Left renal cortex interstitium (tissue), 4 donors: ENCODE measurements at regions not wholly inside any gene's neighbourhood (a gene's known extent, or its start where the extent isn't known, plus 50 kb on each side); places are given as distances from the start of the nearest gene placed in this dataset.

Experiments used
- DNase-seq, 4 donors: peaks; one replicate each; pipeline ENCODE4 v3.0.0-alpha.2; 2013; ENCODE audit warnings: low read depth in 4 of 4, low spot score in 2 of 4, missing footprints in 1 of 4

DNA sequence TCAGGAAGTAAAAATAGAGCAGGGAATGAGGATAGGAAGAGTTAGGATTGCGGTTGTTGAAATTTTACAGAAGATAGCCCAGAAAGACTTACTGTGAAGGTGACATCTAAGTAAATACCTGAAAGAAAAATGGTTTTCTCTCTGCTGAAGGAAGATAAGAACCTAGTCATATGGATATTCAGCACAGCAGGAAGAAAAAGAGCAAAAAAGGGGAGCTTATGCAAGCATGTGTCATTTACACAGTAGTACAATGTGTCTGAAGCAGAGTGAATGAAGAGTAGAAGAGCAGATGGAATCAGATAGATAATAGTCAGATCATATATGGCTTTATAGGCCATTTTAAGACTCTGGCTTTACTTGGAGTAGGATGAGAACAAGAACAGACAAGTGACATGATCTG, 126.9 kb upstream of the TENT5D start:
- DNase-seq: no peak

DNA sequence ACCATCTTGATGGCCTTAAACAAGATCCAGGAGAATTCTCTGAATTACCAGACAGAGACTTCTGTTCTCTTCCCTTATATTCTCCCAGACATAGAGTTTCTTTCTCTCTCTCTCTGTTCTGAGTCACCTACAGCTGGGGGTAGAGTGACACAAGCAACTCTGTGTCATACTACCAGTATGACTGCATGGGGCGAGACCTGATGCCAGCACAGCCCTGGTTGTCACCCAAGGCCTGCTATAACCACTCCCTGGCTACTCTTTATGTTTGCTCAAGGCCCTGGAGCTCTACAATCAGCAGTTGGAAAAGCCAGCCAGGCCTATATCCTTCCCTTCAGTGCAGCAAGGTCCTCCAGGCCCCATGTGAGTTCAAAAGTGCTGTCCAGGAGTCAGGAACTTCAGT, 114.2 kb upstream of the TENT5D start:
- no peak for DNase-seq

GRCh38 chrX:80312448-80312847, 107.8 kb upstream of the TENT5D start:
- no peak for DNase-seq

DNA sequence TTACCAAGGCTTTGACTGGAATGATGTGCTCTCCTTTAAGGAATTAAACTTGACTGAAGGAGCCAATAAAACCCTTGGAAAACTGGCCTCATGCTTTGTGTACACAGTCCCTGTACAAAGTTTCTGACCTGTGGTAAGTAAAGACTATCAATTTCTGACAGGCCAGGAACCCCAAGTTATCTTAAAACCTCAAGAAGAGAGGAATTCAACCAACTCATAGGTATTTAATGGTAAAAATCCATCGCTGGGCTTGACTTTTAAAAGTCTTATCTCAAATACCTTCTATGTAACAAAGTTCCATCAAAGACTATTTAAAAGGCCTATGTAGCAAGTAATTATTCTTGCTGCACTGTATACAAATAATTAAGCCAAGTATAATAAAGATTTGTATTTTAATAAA, 103.7 kb upstream of the TENT5D start:
- DNase-seq: no peak

GRCh38 chrX:80317646-80318045, 102.6 kb upstream of the TENT5D start:
- DNase-seq: no peak

GRCh38 chrX:80331285-80331684, 89.0 kb upstream of the TENT5D start:
- no peak for DNase-seq

GRCh38 chrX:80334583-80334982, 85.7 kb upstream of the TENT5D start:
- DNase-seq: no peak

DNA sequence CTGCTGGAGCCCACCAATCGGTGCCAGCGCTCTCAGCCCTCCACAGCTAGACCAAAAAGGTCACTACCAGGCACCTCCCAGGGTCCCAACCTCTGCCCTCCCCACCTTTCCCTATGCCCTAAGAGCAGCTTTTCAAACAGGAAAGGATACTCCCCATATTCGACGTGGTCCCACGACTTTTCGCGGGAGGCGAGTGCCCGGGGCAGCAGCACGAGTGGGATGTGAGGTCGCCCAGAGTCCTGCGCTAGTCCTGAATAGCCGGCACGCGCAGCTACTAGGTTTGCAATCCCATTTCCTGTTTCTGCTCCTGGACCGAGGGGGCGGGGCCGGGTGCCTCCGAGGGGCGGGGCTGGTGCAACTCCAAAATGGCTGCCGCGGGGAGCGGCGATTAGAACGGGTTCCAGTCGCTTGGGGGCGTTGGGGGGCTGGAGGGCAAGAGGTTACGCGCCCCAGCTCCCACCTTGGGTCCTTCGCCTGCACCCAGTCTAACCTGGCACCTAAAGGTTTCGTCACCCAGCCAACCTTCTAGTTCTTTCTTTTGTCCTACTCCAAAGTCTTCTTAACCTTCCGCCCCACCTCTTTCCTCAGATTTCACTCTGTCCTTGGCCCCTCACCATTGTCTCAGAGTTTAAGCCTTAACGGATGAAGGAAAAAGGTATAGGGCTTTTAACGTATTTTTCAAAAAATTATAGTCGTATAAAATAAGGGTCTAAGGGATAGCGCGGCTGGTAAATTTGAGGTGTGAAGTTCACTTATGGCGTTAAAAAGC, 85.0 kb upstream of the TENT5D start:
- DNase-seq: peak in 1 of 4 donors; percentile 20

GRCh38 chrX:80354966-80355465, 65.2 kb upstream of the TENT5D start:
- no peak for DNase-seq
